ENCODE measurements at regions not wholly inside any gene's neighbourhood (a gene's known extent, or its start where the extent isn't known, plus 50 kb on each side); places are given as distances from the start of the nearest gene placed in this dataset.
"Not testable (repeated sequence)": the region's sequence is repeated elsewhere in the genome, so short reads cannot be mapped to it uniquely, and the experiment has no call there.

- TF ChIP-seq POLR2A (IDR thresholded peaks at IDR 0.05); CTCF (IDR thresholded peaks at IDR 0.05); POLR2AphosphoS5 (IDR thresholded peaks at IDR 0.05; ENCODE audit: insufficient read depth in 1 of 2, low read depth in 1 of 2): not testable (repeated sequence)
These were observed 86.4 kb upstream of the ZNF322 start for GRCh38 chr6:26745964-26746363.
